H54 (cell line): ENCODE measurements at regions not wholly inside any gene's neighbourhood (a gene's known extent, or its start where the extent isn't known, plus 50 kb on each side); places are given as distances from the start of the nearest gene placed in this dataset.

Experiments used
- DNase-seq: peaks from one replicate; pipeline ENCODE4 v3.0.0; 2011; ENCODE audit warnings: low spot score, mixed read lengths; ENCODE audit not compliant: insufficient read length
- FAIRE-seq: peaks from 3 replicates; lab custom pipeline; 2011; peaks lifted over from hg19 to GRCh38; lab: Jason Lieb, UNC
- POLR2A ChIP-seq: IDR thresholded peaks from 2 replicates; pipeline ENCODE4 v1.6.1; 2011; ENCODE audit warnings: low read depth, mild to moderate bottlenecking, low read length

GRCh38 chr13:53522034-53522433 is 493.4 kb downstream of the OLFM4 start:
- DNase-seq: no peak
- TF ChIP-seq POLR2A: no peak
- no peak for FAIRE-seq

- FAIRE-seq (no peak), DNase-seq (no peak)
- TF ChIP-seq POLR2A: no peak
These were observed 509.0 kb downstream of the OLFM4 start for GRCh38 chr13:53537586-53537985.

GRCh38 chr13:53545340-53545941 is 516.8 kb downstream of the OLFM4 start:
- no peak for FAIRE-seq
- no peak for TF ChIP-seq POLR2A
- DNase-seq: no peak

GRCh38 chr13:53560556-53560955 is 531.9 kb downstream of the OLFM4 start:
- DNase-seq: no peak
- TF ChIP-seq POLR2A: no peak
- FAIRE-seq: no peak

- no peak for TF ChIP-seq POLR2A
- no peak for FAIRE-seq
- DNase-seq: no peak
These were observed 533.8 kb downstream of the OLFM4 start for GRCh38 chr13:53562419-53562818.

GRCh38 chr13:53568491-53568890 is 539.9 kb downstream of the OLFM4 start:
- FAIRE-seq (no peak), DNase-seq (no peak)
- TF ChIP-seq POLR2A: no peak

- FAIRE-seq: no peak
- TF ChIP-seq POLR2A: no peak
These were observed 540.8 kb downstream of the OLFM4 start for GRCh38 chr13:53569453-53569852.

GRCh38 chr13:53601113-53601512 is 572.5 kb downstream of the OLFM4 start:
- no peak for FAIRE-seq
- DNase-seq: no peak
- TF ChIP-seq POLR2A: no peak

More at GRCh38 chr13:53569453-53569852, 540.8 kb downstream of the OLFM4 start:
- no peak for DNase-seq

- no peak for TF ChIP-seq POLR2A
- no peak for DNase-seq
- FAIRE-seq: no peak
These were observed 576.7 kb downstream of the OLFM4 start for GRCh38 chr13:53605326-53605725.

- FAIRE-seq: no peak
- no peak for TF ChIP-seq POLR2A
- no peak for DNase-seq
These were observed 583.6 kb downstream of the OLFM4 start for GRCh38 chr13:53612200-53612599.

- no peak for TF ChIP-seq POLR2A
- FAIRE-seq (no peak), DNase-seq (no peak)
These were observed 593.8 kb downstream of the OLFM4 start for GRCh38 chr13:53622456-53622855.

- no peak for FAIRE-seq
These were observed 594.5 kb downstream of the OLFM4 start for GRCh38 chr13:53623146-53623545.

GRCh38 chr13:53631511-53631910 is 602.9 kb downstream of the OLFM4 start:
- DNase-seq (no peak), FAIRE-seq (no peak)
- TF ChIP-seq POLR2A: no peak

More at GRCh38 chr13:53623146-53623545, 594.5 kb downstream of the OLFM4 start:
- TF ChIP-seq POLR2A: no peak
- no peak for DNase-seq

- no peak for DNase-seq
These were observed 609.4 kb downstream of the OLFM4 start for GRCh38 chr13:53638040-53638439.

GRCh38 chr13:53642306-53642705 is 613.7 kb downstream of the OLFM4 start:
- DNase-seq (no peak), FAIRE-seq (no peak)
- TF ChIP-seq POLR2A: no peak

More at GRCh38 chr13:53638040-53638439, 609.4 kb downstream of the OLFM4 start:
- TF ChIP-seq POLR2A: no peak
- FAIRE-seq: no peak
